Breast epithelium (tissue), 3 donors: ENCODE measurements at regions not wholly inside any gene's neighbourhood (a gene's known extent, or its start where the extent isn't known, plus 50 kb on each side); places are given as distances from the start of the nearest gene placed in this dataset.

Experiments used
- POLR2A ChIP-seq: fragments of 450-650 bp; IDR thresholded peaks from one replicate; pipeline ENCODE4 v1.6.1; 2016; ENCODE audit warnings: antibody characterized with exemption, mild to moderate bottlenecking, moderate library complexity
- TF ChIP-seq, protein P1 (sequence below), 3 donors: fragments of 450-650 bp; IDR thresholded peaks; one replicate each; pipeline ENCODE4 v1.5.1; 2016 to 2017; ENCODE audit warnings: antibody characterized with exemption in 3 of 3, mild to moderate bottlenecking in 3 of 3, moderate library complexity in 3 of 3

GRCh38 chr13:28574617-28575142 is 79.8 kb upstream of the FLT1 start:
- TF ChIP-seq, protein P1, sequence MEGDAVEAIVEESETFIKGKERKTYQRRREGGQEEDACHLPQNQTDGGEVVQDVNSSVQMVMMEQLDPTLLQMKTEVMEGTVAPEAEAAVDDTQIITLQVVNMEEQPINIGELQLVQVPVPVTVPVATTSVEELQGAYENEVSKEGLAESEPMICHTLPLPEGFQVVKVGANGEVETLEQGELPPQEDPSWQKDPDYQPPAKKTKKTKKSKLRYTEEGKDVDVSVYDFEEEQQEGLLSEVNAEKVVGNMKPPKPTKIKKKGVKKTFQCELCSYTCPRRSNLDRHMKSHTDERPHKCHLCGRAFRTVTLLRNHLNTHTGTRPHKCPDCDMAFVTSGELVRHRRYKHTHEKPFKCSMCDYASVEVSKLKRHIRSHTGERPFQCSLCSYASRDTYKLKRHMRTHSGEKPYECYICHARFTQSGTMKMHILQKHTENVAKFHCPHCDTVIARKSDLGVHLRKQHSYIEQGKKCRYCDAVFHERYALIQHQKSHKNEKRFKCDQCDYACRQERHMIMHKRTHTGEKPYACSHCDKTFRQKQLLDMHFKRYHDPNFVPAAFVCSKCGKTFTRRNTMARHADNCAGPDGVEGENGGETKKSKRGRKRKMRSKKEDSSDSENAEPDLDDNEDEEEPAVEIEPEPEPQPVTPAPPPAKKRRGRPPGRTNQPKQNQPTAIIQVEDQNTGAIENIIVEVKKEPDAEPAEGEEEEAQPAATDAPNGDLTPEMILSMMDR (IDR thresholded peaks at IDR 0.05): no peak
- TF ChIP-seq POLR2A: no peak
